ENCODE measurements at regions not wholly inside any gene's neighbourhood (a gene's known extent, or its start where the extent isn't known, plus 50 kb on each side); places are given as distances from the start of the nearest gene placed in this dataset.
A peak's percentile ranks its signal among the peaks of the same experiment; 100 is the strongest.

DNA sequence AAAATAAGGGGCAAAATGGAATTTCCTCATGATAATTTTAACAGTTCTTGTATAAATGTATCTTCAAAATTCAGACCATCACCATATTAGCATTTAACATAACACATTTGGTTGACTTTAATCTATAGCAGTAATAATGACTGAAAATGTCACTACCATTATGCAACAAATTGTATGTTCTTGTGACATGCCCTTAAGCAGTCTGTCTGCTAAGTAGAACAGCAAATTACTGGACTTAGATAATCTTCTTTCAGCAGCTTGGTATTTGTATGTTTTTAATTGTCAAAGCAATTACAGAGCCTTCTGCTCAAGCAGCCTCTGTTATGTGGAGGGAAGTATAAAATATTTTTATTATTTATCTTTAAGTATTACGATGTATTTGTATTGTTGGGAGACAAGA is 214.3 kb upstream of the NXPH2 start:
- FAIRE-seq (no peak), DNase-seq (ENCODE audit: insufficient read length, low spot score) (no peak)
- no peak for TF ChIP-seq POLR2A (IDR thresholded peaks at IDR 0.05; ENCODE audit: low read depth, low read length)
- no peak for TF ChIP-seq TAF1 (IDR thresholded peaks at IDR 0.05; ENCODE audit: low read depth, low read length)
- TF ChIP-seq SPI1 (IDR thresholded peaks at IDR 0.05; ENCODE audit: low read depth, low read length) = no peak
- TF ChIP-seq POU2F2 (IDR thresholded peaks at IDR 0.05; ENCODE audit: low read depth, low read length) = no peak
- TF ChIP-seq POLR2AphosphoS5 (IDR thresholded peaks at IDR 0.05; ENCODE audit: low read depth, low read length) = no peak
- no peak for TF ChIP-seq PAX5 (IDR thresholded peaks at IDR 0.05; ENCODE audit: insufficient read depth, low read length, severe bottlenecking)

DNA sequence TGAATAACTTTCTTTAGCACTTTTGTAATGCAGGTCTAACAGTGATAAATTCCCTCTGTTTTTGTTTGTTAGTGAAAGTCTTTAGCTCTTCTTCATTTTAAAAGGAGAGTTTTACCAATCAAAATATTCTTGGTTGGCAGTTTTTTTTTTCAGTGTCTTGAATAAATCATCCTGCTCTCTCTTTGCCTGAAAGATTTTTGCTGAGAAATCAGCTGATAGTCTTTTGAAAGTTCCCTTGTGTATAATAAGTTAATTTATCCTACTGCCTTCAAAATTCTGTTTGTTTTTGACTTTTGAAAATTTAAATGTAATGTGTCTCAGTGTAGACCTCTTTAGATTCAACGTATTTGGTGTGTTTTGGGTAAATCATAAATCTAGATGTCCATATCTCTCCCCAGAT is 205.7 kb upstream of the NXPH2 start:
- no peak for TF ChIP-seq POLR2A (IDR thresholded peaks at IDR 0.05; ENCODE audit: low read depth, low read length)
- no peak for TF ChIP-seq SPI1 (IDR thresholded peaks at IDR 0.05; ENCODE audit: low read depth, low read length)
- no peak for TF ChIP-seq PAX5 (IDR thresholded peaks at IDR 0.05; ENCODE audit: insufficient read depth, low read length, severe bottlenecking)
- no peak for TF ChIP-seq POU2F2 (IDR thresholded peaks at IDR 0.05; ENCODE audit: low read depth, low read length)
- no peak for TF ChIP-seq POLR2AphosphoS5 (IDR thresholded peaks at IDR 0.05; ENCODE audit: low read depth, low read length)
- TF ChIP-seq TAF1 (IDR thresholded peaks at IDR 0.05; ENCODE audit: low read depth, low read length) = no peak
- DNase-seq (ENCODE audit: insufficient read length, low spot score) (no peak), FAIRE-seq (no peak)

DNA sequence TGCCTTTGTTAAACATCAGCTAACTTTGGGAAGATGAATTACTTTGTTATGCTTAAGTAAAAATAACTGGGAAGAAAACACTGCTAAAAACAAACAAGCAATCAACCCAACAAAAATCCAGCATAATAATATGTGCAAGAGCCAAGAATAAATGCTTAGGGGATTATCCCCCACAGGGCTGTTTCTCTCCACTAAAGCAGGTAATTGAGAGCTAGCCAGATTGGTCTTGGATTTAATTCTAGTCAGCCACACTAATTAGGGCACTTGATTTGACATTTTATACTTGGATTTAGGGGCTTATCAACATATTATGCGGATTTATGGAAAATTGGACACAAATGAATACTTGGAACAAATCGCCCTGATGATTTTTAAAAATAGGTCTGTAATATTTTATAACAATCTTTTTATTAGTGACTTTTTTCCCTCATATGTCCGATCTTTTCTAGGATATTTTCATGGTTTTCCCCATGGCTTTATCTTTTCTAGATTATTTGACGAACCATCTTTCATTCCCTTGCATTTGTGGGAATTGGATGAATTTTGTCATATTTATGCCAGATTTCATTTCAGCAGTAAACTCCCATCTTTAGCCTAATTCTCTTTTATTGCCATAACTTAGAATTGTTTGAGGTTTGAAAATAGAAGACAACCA is 199.1 kb upstream of the NXPH2 start:
- DNase-seq (ENCODE audit: insufficient read length, low spot score) (no peak), FAIRE-seq (no peak)
- TF ChIP-seq POLR2A (IDR thresholded peaks at IDR 0.05; ENCODE audit: low read depth, low read length) (no peak), PAX5 (IDR thresholded peaks at IDR 0.05; ENCODE audit: insufficient read depth, low read length, severe bottlenecking) (no peak)

DNA sequence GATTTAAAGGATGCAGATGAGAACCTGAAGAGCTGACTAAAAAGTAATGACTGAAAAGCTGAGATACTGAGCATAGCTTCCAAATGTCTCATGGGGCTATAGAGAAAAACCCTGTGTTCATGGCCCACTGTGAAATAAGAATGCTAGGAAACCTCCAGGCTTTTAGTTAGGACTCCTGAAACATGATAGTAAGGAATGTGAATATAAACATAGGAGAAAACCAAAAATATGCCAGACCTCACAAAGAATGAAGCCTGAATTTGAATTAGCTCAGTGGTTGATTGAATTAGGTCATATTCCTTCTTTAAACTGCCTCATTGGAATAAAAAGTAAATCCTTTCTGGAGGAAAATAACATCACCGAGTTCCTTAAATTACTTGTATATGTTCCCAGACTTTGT is 194.5 kb upstream of the NXPH2 start:
- FAIRE-seq (no peak), DNase-seq (ENCODE audit: insufficient read length, low spot score) (no peak)
- no peak for TF ChIP-seq POLR2AphosphoS5 (IDR thresholded peaks at IDR 0.05; ENCODE audit: low read depth, low read length)
- no peak for TF ChIP-seq PAX5 (IDR thresholded peaks at IDR 0.05; ENCODE audit: insufficient read depth, low read length, severe bottlenecking)
- no peak for TF ChIP-seq TAF1 (IDR thresholded peaks at IDR 0.05; ENCODE audit: low read depth, low read length)
- TF ChIP-seq POLR2A (IDR thresholded peaks at IDR 0.05; ENCODE audit: low read depth, low read length) = no peak
- no peak for TF ChIP-seq POU2F2 (IDR thresholded peaks at IDR 0.05; ENCODE audit: low read depth, low read length)

DNA sequence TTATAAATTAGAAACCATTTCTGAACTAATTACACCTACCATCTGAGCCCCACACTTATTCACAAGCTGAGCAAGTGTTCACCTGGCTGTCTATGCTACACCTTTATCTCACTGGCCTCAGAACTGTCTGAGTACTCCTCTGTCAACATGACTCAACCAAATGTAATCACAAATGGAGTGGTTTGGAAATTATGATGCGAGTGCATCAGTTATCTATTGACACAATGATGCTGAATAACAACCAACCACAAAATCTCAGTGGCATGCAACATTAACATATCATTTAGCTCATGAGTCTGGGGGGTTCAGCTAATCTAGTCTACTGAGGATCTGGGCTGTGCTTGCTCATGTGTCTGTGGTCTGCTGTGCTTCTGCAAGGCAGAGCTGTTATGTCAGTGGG is 184.2 kb upstream of the NXPH2 start:
- DNase-seq (ENCODE audit: insufficient read length, low spot score) = no peak
- TF ChIP-seq POLR2AphosphoS5 (IDR thresholded peaks at IDR 0.05; ENCODE audit: low read depth, low read length) (no peak), PAX5 (IDR thresholded peaks at IDR 0.05; ENCODE audit: insufficient read depth, low read length, severe bottlenecking) (no peak), POLR2A (IDR thresholded peaks at IDR 0.05; ENCODE audit: low read depth, low read length) (no peak)

DNA sequence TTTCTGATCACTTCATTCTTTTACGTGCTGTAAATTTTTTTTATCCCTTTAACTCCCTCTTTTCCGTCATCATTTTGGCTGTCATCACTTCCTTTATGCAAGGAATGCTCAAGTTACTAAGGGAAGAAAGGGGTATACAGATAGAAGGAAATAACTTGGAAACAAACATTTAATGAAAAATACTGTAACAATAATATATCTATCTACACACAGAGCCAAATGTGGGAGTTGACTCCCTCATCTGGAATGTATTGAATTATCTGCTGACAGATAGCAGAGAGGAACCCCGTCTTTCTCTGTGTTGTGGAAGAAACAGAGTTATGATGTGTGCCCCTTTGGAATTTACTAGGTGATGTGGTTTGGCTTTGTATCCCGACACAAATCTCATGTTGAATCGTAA is 182.5 kb upstream of the NXPH2 start:
- TF ChIP-seq POLR2A (IDR thresholded peaks at IDR 0.05; ENCODE audit: low read depth, low read length) (no peak), PAX5 (IDR thresholded peaks at IDR 0.05; ENCODE audit: insufficient read depth, low read length, severe bottlenecking) (no peak), POU2F2 (IDR thresholded peaks at IDR 0.05; ENCODE audit: low read depth, low read length) (no peak), SPI1 (IDR thresholded peaks at IDR 0.05; ENCODE audit: low read depth, low read length) (no peak), POLR2AphosphoS5 (IDR thresholded peaks at IDR 0.05; ENCODE audit: low read depth, low read length) (no peak), TAF1 (IDR thresholded peaks at IDR 0.05; ENCODE audit: low read depth, low read length) (no peak)
- no peak for FAIRE-seq
- no peak for DNase-seq (ENCODE audit: insufficient read length, low spot score)

More for the DNA sequence above, 184.2 kb upstream of the NXPH2 start:
- peak; percentile 72 for FAIRE-seq

DNA sequence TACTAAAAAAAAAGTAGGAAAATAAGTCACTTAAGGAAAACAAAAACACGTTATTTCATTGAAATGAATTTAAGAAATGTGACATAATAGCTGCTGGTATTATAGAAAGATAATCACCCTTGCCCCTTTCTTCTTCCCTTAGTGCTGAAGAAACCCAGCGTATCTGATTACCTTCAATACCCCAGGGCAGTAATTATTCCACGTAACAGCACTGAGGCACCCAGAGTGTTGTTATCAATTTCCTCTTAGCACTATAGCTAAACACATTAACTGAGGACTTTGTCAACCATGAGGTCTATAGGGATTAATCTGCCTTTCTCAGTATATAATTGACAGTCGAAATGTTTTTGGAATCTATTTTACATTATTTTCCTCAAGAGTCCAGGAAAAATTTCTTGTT is 180.0 kb upstream of the NXPH2 start:
- FAIRE-seq = no peak
- DNase-seq (ENCODE audit: insufficient read length, low spot score) = no peak
- TF ChIP-seq SPI1 (IDR thresholded peaks at IDR 0.05; ENCODE audit: low read depth, low read length) (no peak), TAF1 (IDR thresholded peaks at IDR 0.05; ENCODE audit: low read depth, low read length) (no peak), POLR2AphosphoS5 (IDR thresholded peaks at IDR 0.05; ENCODE audit: low read depth, low read length) (no peak), POU2F2 (IDR thresholded peaks at IDR 0.05; ENCODE audit: low read depth, low read length) (no peak), PAX5 (IDR thresholded peaks at IDR 0.05; ENCODE audit: insufficient read depth, low read length, severe bottlenecking) (no peak), POLR2A (IDR thresholded peaks at IDR 0.05; ENCODE audit: low read depth, low read length) (no peak)

DNA sequence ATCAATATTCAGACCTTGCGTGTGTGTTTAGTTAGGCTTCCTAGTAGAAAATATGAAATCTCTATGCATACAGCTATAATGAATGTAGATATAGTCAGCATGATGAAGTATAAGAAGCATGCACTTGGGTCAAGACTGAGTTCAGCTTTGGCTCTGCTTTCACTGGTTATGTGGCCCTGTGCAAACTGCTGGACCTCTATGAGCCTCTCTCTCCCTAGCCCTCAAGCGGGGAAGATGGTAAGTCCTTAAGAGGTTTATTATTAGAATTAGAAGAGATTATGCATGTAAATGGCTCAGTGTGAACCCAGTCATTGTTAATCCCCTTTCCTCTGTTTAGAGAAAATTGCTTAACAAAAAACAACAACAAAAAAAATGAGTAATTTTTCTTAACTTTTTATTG is 178.8 kb upstream of the NXPH2 start:
- FAIRE-seq = no peak
- no peak for DNase-seq (ENCODE audit: insufficient read length, low spot score)
- TF ChIP-seq POU2F2 (IDR thresholded peaks at IDR 0.05; ENCODE audit: low read depth, low read length) = no peak
- no peak for TF ChIP-seq TAF1 (IDR thresholded peaks at IDR 0.05; ENCODE audit: low read depth, low read length)
- TF ChIP-seq SPI1 (IDR thresholded peaks at IDR 0.05; ENCODE audit: low read depth, low read length) = no peak
- no peak for TF ChIP-seq POLR2A (IDR thresholded peaks at IDR 0.05; ENCODE audit: low read depth, low read length)
- no peak for TF ChIP-seq POLR2AphosphoS5 (IDR thresholded peaks at IDR 0.05; ENCODE audit: low read depth, low read length)
- no peak for TF ChIP-seq PAX5 (IDR thresholded peaks at IDR 0.05; ENCODE audit: insufficient read depth, low read length, severe bottlenecking)

DNA sequence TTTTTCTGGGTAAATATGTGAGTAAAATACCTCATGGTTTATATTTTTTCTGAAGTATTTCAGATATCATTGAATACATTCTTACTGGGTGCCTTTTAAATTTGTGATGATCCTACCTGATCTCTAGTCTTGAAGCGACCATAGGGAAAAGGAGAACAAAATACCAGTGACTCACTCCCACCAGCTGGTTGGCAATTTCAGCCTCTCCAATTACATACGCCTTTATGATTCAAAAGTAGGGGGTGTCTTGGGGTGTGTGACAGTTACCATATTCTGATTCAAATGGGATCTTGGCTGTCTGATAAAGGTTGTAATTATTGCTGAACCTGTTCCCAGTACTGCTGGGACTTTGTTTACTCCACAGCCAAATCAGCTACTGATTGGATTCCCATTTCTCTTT is 175.9 kb upstream of the NXPH2 start:
- FAIRE-seq = no peak

DNA sequence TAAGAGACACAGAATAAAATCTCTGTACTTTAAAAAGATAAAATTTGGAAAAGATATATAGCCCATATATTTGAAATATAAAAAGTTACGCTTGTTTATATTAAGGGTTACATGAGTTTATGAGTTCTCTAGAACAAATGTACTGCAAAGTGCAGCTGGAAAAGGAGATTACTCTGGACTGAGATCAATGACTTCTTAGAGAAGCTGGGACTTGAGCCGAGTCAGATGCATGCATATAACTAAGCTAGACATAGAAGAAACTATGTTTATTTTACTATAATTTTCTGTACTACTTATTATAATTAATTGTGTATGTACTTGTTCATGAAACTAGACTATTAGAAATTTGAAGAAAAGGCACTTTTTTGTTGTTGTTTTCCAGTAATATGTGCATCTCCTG is 170.3 kb upstream of the NXPH2 start:
- TF ChIP-seq TAF1 (IDR thresholded peaks at IDR 0.05; ENCODE audit: low read depth, low read length) = no peak
- DNase-seq (ENCODE audit: insufficient read length, low spot score) (no peak), FAIRE-seq (no peak)

More for the DNA sequence above, 175.9 kb upstream of the NXPH2 start:
- DNase-seq (ENCODE audit: insufficient read length, low spot score) = no peak
- TF ChIP-seq POLR2A (IDR thresholded peaks at IDR 0.05; ENCODE audit: low read depth, low read length) = no peak
- TF ChIP-seq POLR2AphosphoS5 (IDR thresholded peaks at IDR 0.05; ENCODE audit: low read depth, low read length) = no peak
- no peak for TF ChIP-seq SPI1 (IDR thresholded peaks at IDR 0.05; ENCODE audit: low read depth, low read length)
- no peak for TF ChIP-seq POU2F2 (IDR thresholded peaks at IDR 0.05; ENCODE audit: low read depth, low read length)
- TF ChIP-seq PAX5 (IDR thresholded peaks at IDR 0.05; ENCODE audit: insufficient read depth, low read length, severe bottlenecking) = no peak
- TF ChIP-seq TAF1 (IDR thresholded peaks at IDR 0.05; ENCODE audit: low read depth, low read length) = no peak

Data from GM12891 (cell line).